IMR-90 (cell line): ENCODE measurements at regions not wholly inside any gene's neighbourhood (a gene's known extent, or its start where the extent isn't known, plus 50 kb on each side); places are given as distances from the start of the nearest gene placed in this dataset.

ENCODE experiments used
- CEBPB ChIP-seq: IDR thresholded peaks from 2 replicates; pipeline ENCODE4 v1.6.1; 2012; ENCODE audit warnings: low read depth, low read length, improper control_type of control experiment
- CTCF ChIP-seq: conservative IDR thresholded peaks from 2 replicates; pipeline ENCODE4 v1.5.1; 2012; ENCODE audit warnings: mild to moderate bottlenecking, low read depth, low read length, improper control_type of control experiment
- FOS ChIP-seq: fragments of 150-350 bp; IDR thresholded peaks from 2 replicates; pipeline ENCODE4 v1.6.1; 2016; ENCODE audit warnings: low read depth, low read length
- MAFK ChIP-seq: IDR thresholded peaks from 2 replicates; pipeline ENCODE4 v1.6.1; 2012; ENCODE audit warnings: low read depth, low read length, improper control_type of control experiment
- POLR2A ChIP-seq: IDR thresholded peaks from 2 replicates; pipeline ENCODE4 v1.6.1; 2012; ENCODE audit warnings: mild to moderate bottlenecking, low read depth, low read length
- RCOR1 ChIP-seq: IDR thresholded peaks from 2 replicates; pipeline ENCODE4 v1.6.1; 2012; ENCODE audit warnings: mild to moderate bottlenecking, low read length, improper control_type of control experiment; ENCODE audit not compliant: insufficient replicate concordance
- TF ChIP-seq, protein P1 (sequence below): fragments of 150-350 bp; IDR thresholded peaks from 2 replicates; pipeline ENCODE4 v1.6.1; 2017; ENCODE audit warnings: mild to moderate bottlenecking, antibody characterized with exemption, low read length, low read depth

DNA sequence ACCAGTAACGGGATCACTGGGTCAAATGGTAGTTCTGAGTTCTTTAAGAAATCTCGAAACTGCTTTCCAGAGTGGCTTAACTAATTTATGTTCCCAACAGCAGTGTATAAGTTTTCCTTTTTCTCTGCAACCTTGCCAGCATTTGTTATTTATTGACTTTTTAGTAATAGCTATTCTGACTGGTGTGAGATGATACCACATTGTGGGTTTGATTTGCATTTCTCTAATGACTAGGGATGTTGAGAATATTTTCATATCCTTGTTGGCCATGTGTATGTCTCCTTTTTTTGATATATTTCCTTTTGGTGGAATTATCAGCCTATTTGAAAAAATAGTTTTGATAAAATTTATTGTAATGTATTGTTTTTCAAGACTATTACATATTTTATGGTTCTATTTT, 701.2 kb upstream of the FBXO33 start:
- TF ChIP-seq CTCF (no peak), POLR2A (no peak), FOS (no peak), RCOR1 (no peak), CEBPB (no peak), MAFK (no peak)
- TF ChIP-seq, protein P1, sequence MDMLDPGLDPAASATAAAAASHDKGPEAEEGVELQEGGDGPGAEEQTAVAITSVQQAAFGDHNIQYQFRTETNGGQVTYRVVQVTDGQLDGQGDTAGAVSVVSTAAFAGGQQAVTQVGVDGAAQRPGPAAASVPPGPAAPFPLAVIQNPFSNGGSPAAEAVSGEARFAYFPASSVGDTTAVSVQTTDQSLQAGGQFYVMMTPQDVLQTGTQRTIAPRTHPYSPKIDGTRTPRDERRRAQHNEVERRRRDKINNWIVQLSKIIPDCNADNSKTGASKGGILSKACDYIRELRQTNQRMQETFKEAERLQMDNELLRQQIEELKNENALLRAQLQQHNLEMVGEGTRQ = no peak
